HCT116 (cell line): ENCODE measurements at regions not wholly inside any gene's neighbourhood (a gene's known extent, or its start where the extent isn't known, plus 50 kb on each side); places are given as distances from the start of the nearest gene placed in this dataset.
"Not testable (repeated sequence)": the region's sequence is repeated elsewhere in the genome, so short reads cannot be mapped to it uniquely, and the experiment has no call there.

Experiments used
- ATAC-seq: fragments of 200-7000 bp; cut with Tn5 transposase; 2 replicates; pipeline ENCODE4 v1.9.1; 2020; ENCODE audit warnings: mild to moderate bottlenecking, moderate library complexity
- BruUV-seq: library from RNA; stranded (reverse); fragments of 400-500 nt; replicated peaks from 2 replicates; lab custom pipeline; 2021; lab: Mats Ljungman, UMichigan
- CTCF ChIA-PET: fragments of 300-600 bp; sonication (Branson Sonifier 250); formaldehyde crosslinking; loops from one replicate; lab custom pipeline; 2021; ENCODE audit warnings: antibody characterized with exemption; lab: Charles Lee
- POLR2A ChIA-PET: fragments of 300-600, 350-600 bp; sonication (Branson Sonifier 250); formaldehyde crosslinking; loops from one replicate; lab custom pipeline; 2021; ENCODE audit warnings: antibody characterized with exemption; lab: Charles Lee
- RAD21 ChIA-PET, 2 experiments: fragments of 300-600 bp; sonication (Branson Sonifier 250); formaldehyde crosslinking; loops; one replicate each; lab custom pipeline; 2023; ENCODE audit warnings: low total read pairs in 2 of 2; ENCODE audit not compliant: uncharacterized antibody in 2 of 2, unreplicated experiment in 2 of 2, low non-redundant PET in 1 of 2; lab: Charles Lee
- DNase-seq: peaks from one replicate; pipeline ENCODE4 v3.0.0-alpha.2; 2010; ENCODE audit warnings: low read depth, low spot score
- H2AFZ ChIP-seq: fragments of 200-600 bp; shearing (Covaris generic), sonication (generic); 2 replicates; pipeline ENCODE4 v1.6.1; 2017; ENCODE audit warnings: low read depth, mixed run types, mixed read lengths, antibody characterized with exemption, low read length; ENCODE audit not compliant: poor library complexity, severe bottlenecking
- H3K27ac ChIP-seq: 2 replicates; pipeline ENCODE4 v1.5.1; 2012; ENCODE audit warnings: low read depth, low read length
- H3K27me3 ChIP-seq: fragments of 200-600 bp; sonication (generic); 2 replicates; pipeline ENCODE4 v1.6.1; 2016; ENCODE audit warnings: mixed run types, low read length, mixed read lengths; ENCODE audit not compliant: insufficient read depth
- H3K36me3 ChIP-seq, 2 experiments: fragments of 200-500 bp in 1 of 2; fragments of 200-600 bp in 1 of 2; sonication (Bioruptor generic) in 1 of 2; sonication (generic) in 1 of 2; 2 replicates each; pipeline versions ENCODE4 v1.5.1 to v1.6.1; 2014 to 2016; ENCODE audit warnings: low read length in 2 of 2, inconsistent platforms in 1 of 2, mixed read lengths in 1 of 2, mixed run types in 1 of 2; ENCODE audit not compliant: insufficient read depth in 2 of 2, control insufficient read depth in 1 of 2
- H3K4me1 ChIP-seq, 2 experiments: fragments of 200-600 bp in 1 of 2; sonication (generic) in 1 of 2; 2 replicates each; pipeline versions ENCODE4 v1.5.1 to v1.6.1; 2012 to 2017; ENCODE audit warnings: low read length in 2 of 2, inconsistent platforms in 1 of 2, mild to moderate bottlenecking in 1 of 2, mixed read lengths in 1 of 2, mixed run types in 1 of 2, moderate library complexity in 1 of 2; ENCODE audit not compliant: insufficient read depth in 2 of 2, control insufficient read depth in 1 of 2
- H3K4me2 ChIP-seq: fragments of 200-600 bp; sonication (generic); 2 replicates; pipeline ENCODE4 v1.6.1; 2017; ENCODE audit warnings: mixed run types, low read length, mixed read lengths
- H3K4me3 ChIP-seq, 2 experiments: fragments of 200-600 bp in 1 of 2; sonication (generic) in 1 of 2; replicated peaks in 1 of 2; 2 replicates each; pipeline ENCODE4 v1.5.1; 2011 to 2016; ENCODE audit warnings: low read length in 2 of 2, control low read depth in 1 of 2, low read depth in 1 of 2, mild to moderate bottlenecking in 1 of 2, mixed read lengths in 1 of 2, mixed run types in 1 of 2
- H3K79me2 ChIP-seq: fragments of 200-600 bp; sonication (generic); 2 replicates; pipeline ENCODE4 v1.6.1; 2017; ENCODE audit warnings: mild to moderate bottlenecking, mixed run types, low read length, moderate library complexity, mixed read lengths; ENCODE audit not compliant: insufficient read depth
- H3K9ac ChIP-seq: fragments of 200-600 bp; sonication (generic); 2 replicates; pipeline ENCODE4 v1.6.1; 2016; ENCODE audit warnings: low read length, mixed read lengths
- H3K9me2 ChIP-seq: fragments of 200-600 bp; sonication (generic), shearing (Covaris generic); 2 replicates; pipeline ENCODE4 v1.6.1; 2017; ENCODE audit warnings: mixed run types, mild to moderate bottlenecking, moderate library complexity; ENCODE audit not compliant: insufficient read depth
- H3K9me3 ChIP-seq, 2 experiments: fragments of 200-500 bp in 1 of 2; fragments of 200-600 bp in 1 of 2; sonication (Bioruptor generic) in 1 of 2; sonication (generic) in 1 of 2; 2 replicates each; pipeline ENCODE4 v1.6.1; 2014 to 2017; ENCODE audit warnings: low read length in 2 of 2, mixed read lengths in 2 of 2, inconsistent platforms in 1 of 2, low read depth in 1 of 2, mild to moderate bottlenecking in 1 of 2, mixed run types in 1 of 2, moderate library complexity in 1 of 2; ENCODE audit not compliant: control insufficient read depth in 1 of 2, insufficient read depth in 1 of 2
- H4K20me1 ChIP-seq: fragments of 200-600 bp; sonication (generic), shearing (Covaris generic); 2 replicates; pipeline ENCODE4 v1.6.1; 2017; ENCODE audit warnings: mixed run types, mild to moderate bottlenecking, moderate library complexity; ENCODE audit not compliant: insufficient read depth
- ATF3 ChIP-seq: IDR thresholded peaks from 2 replicates; pipeline ENCODE4 v1.6.1; 2012
- CEBPB ChIP-seq: IDR thresholded peaks from 2 replicates; pipeline ENCODE4 v1.6.1; 2012; ENCODE audit warnings: low read depth
- CTCF ChIP-seq, 3 experiments: fragments of 200-600 bp in 1 of 3; sonication (generic) in 1 of 3; IDR thresholded peaks in 2 of 3; conservative IDR thresholded peaks in 1 of 3; 2 replicates each; pipeline ENCODE4 v1.5.1; 2012 to 2017; ENCODE audit warnings: low read depth in 2 of 3, low read length in 2 of 3, antibody characterized with exemption in 1 of 3, borderline replicate concordance in 1 of 3, control low read depth in 1 of 3, mild to moderate bottlenecking in 1 of 3, mixed read lengths in 1 of 3, mixed run types in 1 of 3, moderate library complexity in 1 of 3; ENCODE audit not compliant: insufficient read depth in 1 of 3
- ELF1 ChIP-seq: IDR thresholded peaks from 2 replicates; pipeline ENCODE4 v1.6.1; 2012; ENCODE audit warnings: low read depth, borderline replicate concordance
- JUND ChIP-seq: IDR thresholded peaks from 2 replicates; pipeline ENCODE4 v1.6.1; 2012
- POLR2A ChIP-seq: IDR thresholded peaks from 2 replicates; pipeline ENCODE4 v1.7.0; 2011; ENCODE audit warnings: borderline replicate concordance; ENCODE audit not compliant: insufficient read depth, insufficient read length; ENCODE audit errors: extremely low read depth
- SRF ChIP-seq: IDR thresholded peaks from 2 replicates; pipeline ENCODE4 v1.6.1; 2012; ENCODE audit warnings: low read depth
- ZNF274 ChIP-seq: fragments of 200-500 bp; sonication (Bioruptor generic); IDR thresholded peaks from 2 replicates; pipeline ENCODE4 v1.6.1; 2014; ENCODE audit warnings: mild to moderate bottlenecking, low read depth, low read length, inconsistent platforms
- intact Hi-C: fragments of 100-400 bp; cut with micrococcal nuclease; formaldehyde crosslinking; loops from 2 replicates; pipeline ENCODE4 v1.10.0; 2022

- Histone ChIP-seq H3K27me3 (no peaks in the 10 kb centered on the region), H4K20me1 (no peaks in the 10 kb centered on the region), H3K4me2 (no peak overlapping the region), H3K4me3 (no peak overlapping the region), H3K27ac (no peak overlapping the region), H3K36me3 (no peaks in the 10 kb centered on the region), H3K9ac (no peak overlapping the region), H2AFZ (no peak overlapping the region), H3K9me2 (no peaks in the 10 kb centered on the region), H3K4me1 (no peaks in the 10 kb centered on the region), H3K9me3 (no peaks in the 10 kb centered on the region), H3K79me2 (no peaks in the 10 kb centered on the region)
- no TSS peak for BruUV-seq
- intact Hi-C loops, result no loop called here
- ChIA-PET CTCF (interaction anchor here (2.2 kb wide), 1 partner anchor 9 kb away, joined by 7 read pairs; no protein-coding TSS in a partner anchor), RAD21 (no interaction called here), POLR2A (no interaction called here)
- TF ChIP-seq CEBPB, result no peak
- no peak for TF ChIP-seq JUND
- no peak for TF ChIP-seq ZNF274
- no peak for TF ChIP-seq POLR2A
- TF ChIP-seq CTCF (IDR thresholded peaks at IDR 0.05 in 2 of 3, conservative IDR thresholded peaks at IDR 0.05 in 1 of 3; ENCODE audit: borderline replicate concordance in 1 of 3, insufficient read depth in 1 of 3, low read depth in 2 of 3, low read length in 2 of 3), result no peak
- no peak for TF ChIP-seq ATF3
- no peak for TF ChIP-seq ELF1
- no peak for TF ChIP-seq SRF
- ATAC-seq (no peak), DNase-seq (no peak)
Measured at GRCh38 chr22:22700631-22701030, 56.2 kb downstream of the GGTLC2 start.

GRCh38 chr22:22701557-22701956 lies 57.1 kb downstream of the GGTLC2 start:
- CTCF ChIA-PET, result interaction anchor here (1.1 to 2.3 kb wide), 7 partner anchors 8 to 182 kb away, joined by 3 to 11 read pairs (median 7); no protein-coding TSS in a partner anchor
- H3K36me3 ChIP-seq, intact Hi-C loops, H3K79me2 ChIP-seq, H3K9me2 ChIP-seq, ATAC-seq, H3K4me3 ChIP-seq, H3K9me3 ChIP-seq, H3K4me1 ChIP-seq, H4K20me1 ChIP-seq, DNase-seq, H3K27me3 ChIP-seq, POLR2A ChIA-PET, H2AFZ ChIP-seq, RAD21 ChIA-PET, H3K9ac ChIP-seq, H3K4me2 ChIP-seq, BruUV-seq, H3K27ac ChIP-seq: not testable (repeated sequence)
